Neuron (in vitro differentiated cells): ENCODE measurements at regions not wholly inside any gene's neighbourhood (a gene's known extent, or its start where the extent isn't known, plus 50 kb on each side); places are given as distances from the start of the nearest gene placed in this dataset.

Experiments
- H2AFZ ChIP-seq: one replicate; pipeline ENCODE4 v1.6.1; 2013; ENCODE audit warnings: low read depth, mild to moderate bottlenecking, inconsistent platforms, low read length, moderate library complexity
- H3K27me3 ChIP-seq: one replicate; pipeline ENCODE4 v1.6.1; 2013; ENCODE audit warnings: low read length; ENCODE audit not compliant: insufficient read depth
- H3K36me3 ChIP-seq: one replicate; pipeline ENCODE4 v1.6.1; 2013; ENCODE audit warnings: low read length; ENCODE audit not compliant: insufficient read depth
- H3K4me1 ChIP-seq: one replicate; pipeline ENCODE4 v1.6.1; 2013; ENCODE audit warnings: low read length; ENCODE audit not compliant: insufficient read depth
- H3K4me3 ChIP-seq: 2 replicates; pipeline ENCODE4 v1.5.1; 2013; ENCODE audit warnings: mild to moderate bottlenecking, low read length, moderate library complexity
- H3K9me3 ChIP-seq: one replicate; pipeline ENCODE4 v1.6.1; 2013; ENCODE audit warnings: low read length

DNA sequence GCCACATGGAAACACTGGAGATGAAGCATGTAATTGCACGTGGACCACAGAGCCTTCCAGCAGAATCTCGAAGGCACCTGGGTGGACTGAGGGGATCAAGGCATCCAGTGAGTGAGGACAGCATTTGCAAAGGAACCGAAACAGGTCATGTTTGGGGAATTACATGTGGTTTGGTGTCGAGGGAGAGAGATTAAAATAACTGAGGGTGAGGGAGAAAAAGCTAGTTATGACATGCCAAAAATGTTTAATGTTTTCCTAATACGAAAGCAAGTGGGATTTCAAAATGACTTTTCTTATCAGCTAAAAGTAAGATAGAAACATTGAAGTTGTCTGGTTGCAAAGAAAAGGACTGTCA is 157.1 kb downstream of the BLID start:
- H3K4me1 ChIP-seq, result peaks cover 8% of the 10 kb centered on the region
- no peak overlapping the region for H3K4me3 ChIP-seq
- no peaks in the 10 kb centered on the region for H3K9me3 ChIP-seq
- no peaks in the 10 kb centered on the region for H3K27me3 ChIP-seq
- no peaks in the 10 kb centered on the region for H3K36me3 ChIP-seq
- H2AFZ ChIP-seq, result no peak overlapping the region

DNA sequence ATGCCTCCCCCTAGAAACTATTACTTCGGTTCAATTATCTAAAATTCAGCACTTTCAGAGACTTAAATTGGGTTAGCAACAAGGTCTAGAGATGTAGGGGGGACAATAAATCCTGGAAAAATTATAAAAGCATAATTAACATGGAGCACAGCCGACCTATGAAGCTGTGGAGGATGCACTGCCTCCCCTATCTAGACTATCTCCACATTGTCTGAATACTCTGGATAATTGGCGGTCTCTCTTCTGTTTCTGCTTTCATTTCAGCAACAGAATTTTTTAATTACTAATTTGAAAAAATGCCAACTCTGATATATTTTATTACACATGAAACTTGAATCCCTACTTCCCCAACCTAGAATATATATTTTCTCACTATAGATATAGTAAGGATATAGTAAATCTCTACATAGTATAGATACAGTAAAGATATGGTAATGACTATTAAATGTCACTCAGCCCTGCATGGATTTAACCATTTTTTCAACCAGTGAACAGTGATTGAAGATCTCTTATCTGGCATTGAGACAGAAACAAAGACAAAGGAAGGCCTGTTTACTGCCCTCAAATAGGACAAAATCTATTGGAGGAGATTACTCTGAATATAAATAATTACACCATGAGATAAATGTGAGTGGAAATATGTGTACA is 157.6 kb downstream of the BLID start:
- H2AFZ ChIP-seq, result no peak overlapping the region
- H3K9me3 ChIP-seq, result no peaks in the 10 kb centered on the region
- H3K36me3 ChIP-seq, result no peaks in the 10 kb centered on the region
- H3K4me3 ChIP-seq, result no peak overlapping the region
- no peaks in the 10 kb centered on the region for H3K27me3 ChIP-seq
- H3K4me1 ChIP-seq, result peaks cover 8% of the 10 kb centered on the region

DNA sequence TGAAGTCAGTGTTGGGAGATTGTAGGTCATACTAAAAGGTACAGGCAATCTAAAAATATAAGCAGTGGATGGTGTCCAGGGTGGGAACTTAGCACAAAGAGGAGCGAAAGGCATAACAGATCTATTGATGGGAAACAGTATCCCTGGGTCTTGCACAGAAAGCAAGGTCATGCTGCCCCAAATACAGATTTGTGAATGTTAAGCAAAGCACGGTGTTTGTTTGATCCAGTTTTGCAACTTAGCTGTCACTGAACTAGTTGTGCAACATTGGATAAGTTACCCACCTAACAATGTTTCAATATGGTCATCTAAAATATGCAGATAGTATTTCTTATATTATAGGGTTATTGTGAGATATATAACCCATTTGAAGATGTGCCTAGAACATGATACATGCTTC is 162.9 kb downstream of the BLID start:
- H2AFZ ChIP-seq, result no peak overlapping the region
- no peaks in the 10 kb centered on the region for H3K4me1 ChIP-seq
- H3K4me3 ChIP-seq, result no peak overlapping the region
- H3K36me3 ChIP-seq, result no peaks in the 10 kb centered on the region
- H3K27me3 ChIP-seq, result no peaks in the 10 kb centered on the region
- H3K9me3 ChIP-seq, result no peaks in the 10 kb centered on the region

DNA sequence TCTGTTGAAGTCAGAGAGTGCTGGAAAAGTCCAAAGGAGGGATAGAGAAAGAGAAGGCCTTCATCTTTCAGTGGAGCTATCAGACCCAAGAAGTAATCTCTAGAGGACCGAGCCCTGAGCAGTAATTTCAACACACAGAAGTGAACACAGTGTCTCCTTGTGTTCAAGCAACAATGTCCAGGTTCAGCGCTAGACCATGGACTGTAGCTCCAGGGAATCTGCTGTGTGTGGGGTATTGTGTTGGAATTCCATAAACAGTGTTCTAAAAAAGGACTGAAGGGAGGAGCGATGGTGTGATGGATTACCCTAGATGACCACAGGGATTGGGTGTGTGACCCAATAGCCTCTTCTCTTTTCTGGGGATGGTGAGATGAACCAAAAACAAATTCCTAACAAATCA is 165.9 kb downstream of the BLID start:
- no peak overlapping the region for H3K4me3 ChIP-seq
- H3K9me3 ChIP-seq, result no peaks in the 10 kb centered on the region
- no peaks in the 10 kb centered on the region for H3K27me3 ChIP-seq
- H3K36me3 ChIP-seq, result no peaks in the 10 kb centered on the region
- no peak overlapping the region for H2AFZ ChIP-seq
- H3K4me1 ChIP-seq, result no peaks in the 10 kb centered on the region

DNA sequence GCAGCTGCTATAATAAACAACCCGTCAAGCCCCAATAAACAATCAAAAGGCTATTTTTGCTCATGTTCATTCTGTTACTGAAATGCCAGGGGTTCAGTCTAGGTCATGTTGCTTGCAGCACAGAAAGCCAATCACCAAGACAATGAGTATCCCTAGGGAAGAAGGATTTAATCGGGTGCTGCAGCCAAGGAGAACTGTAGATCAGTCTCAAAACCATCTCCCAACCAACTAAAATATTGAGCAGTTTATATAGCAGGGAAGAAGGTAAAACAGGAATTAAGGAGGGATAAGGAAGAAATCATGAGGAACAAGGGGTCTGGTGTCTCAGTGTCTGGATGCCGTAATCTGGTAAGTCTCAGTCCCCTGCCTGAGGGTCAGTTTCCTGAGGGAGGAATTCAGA is 169.5 kb downstream of the BLID start:
- Histone ChIP-seq H3K36me3 (no peaks in the 10 kb centered on the region), H3K4me3 (no peak overlapping the region), H3K27me3 (no peaks in the 10 kb centered on the region), H3K9me3 (no peaks in the 10 kb centered on the region), H2AFZ (no peak overlapping the region), H3K4me1 (no peaks in the 10 kb centered on the region)

DNA sequence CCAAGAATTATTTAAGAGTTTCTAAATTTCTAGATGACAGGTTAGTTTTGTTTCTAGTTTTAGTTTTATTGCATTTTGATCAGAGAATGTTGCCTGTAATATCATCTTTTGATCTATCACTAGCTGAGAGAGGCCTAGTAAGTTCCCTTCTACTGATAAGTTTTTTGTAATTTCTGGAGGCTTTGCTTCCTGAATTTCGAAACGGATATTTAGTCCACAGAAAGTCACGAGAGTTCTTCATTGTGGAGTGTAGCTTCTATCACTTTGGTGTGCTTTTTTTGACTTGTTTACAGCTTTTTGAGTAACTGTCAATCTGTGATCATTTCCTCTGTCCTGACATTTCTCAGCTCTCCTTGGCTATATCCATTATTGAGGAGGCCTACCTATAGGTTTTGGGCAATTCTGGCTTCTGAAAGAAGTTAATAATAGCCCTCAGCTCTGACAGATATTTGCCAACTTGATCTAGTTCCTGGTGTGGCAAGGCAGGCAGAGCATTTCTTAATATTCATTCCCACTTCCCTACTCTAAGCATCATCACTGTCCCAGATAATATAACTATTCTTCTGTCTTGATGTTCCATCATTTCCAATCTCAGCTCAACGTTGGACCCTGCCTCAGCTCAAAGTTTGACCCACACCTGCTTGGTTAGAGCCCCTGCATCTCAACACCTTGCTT is 171.3 kb downstream of the BLID start:
- H3K36me3 ChIP-seq, result no peaks in the 10 kb centered on the region
- no peaks in the 10 kb centered on the region for H3K27me3 ChIP-seq
- no peak overlapping the region for H3K4me3 ChIP-seq
- no peaks in the 10 kb centered on the region for H3K9me3 ChIP-seq
- no peak overlapping the region for H2AFZ ChIP-seq
- H3K4me1 ChIP-seq, result no peaks in the 10 kb centered on the region

DNA sequence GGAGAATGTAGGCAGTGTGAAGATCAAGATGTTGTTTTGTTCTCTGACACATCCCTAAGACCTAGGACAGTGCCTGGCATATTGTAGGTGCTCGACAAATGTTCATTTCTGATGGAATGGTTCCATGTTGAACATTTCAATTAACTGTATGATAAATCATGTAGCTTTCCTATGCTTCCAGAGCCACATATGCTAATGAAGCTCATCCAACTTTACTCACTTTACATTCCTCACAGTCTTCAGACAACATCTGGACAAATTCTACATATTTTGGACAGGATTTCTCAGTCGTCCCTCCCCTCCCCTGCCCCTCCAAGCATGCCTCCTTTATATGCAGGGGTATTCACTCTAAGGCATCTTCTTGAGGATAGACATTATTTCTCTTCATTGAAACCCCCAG is 177.9 kb downstream of the BLID start:
- Histone ChIP-seq H2AFZ (no peak overlapping the region), H3K27me3 (no peaks in the 10 kb centered on the region), H3K9me3 (no peaks in the 10 kb centered on the region), H3K4me3 (no peak overlapping the region), H3K36me3 (no peaks in the 10 kb centered on the region), H3K4me1 (no peaks in the 10 kb centered on the region)

DNA sequence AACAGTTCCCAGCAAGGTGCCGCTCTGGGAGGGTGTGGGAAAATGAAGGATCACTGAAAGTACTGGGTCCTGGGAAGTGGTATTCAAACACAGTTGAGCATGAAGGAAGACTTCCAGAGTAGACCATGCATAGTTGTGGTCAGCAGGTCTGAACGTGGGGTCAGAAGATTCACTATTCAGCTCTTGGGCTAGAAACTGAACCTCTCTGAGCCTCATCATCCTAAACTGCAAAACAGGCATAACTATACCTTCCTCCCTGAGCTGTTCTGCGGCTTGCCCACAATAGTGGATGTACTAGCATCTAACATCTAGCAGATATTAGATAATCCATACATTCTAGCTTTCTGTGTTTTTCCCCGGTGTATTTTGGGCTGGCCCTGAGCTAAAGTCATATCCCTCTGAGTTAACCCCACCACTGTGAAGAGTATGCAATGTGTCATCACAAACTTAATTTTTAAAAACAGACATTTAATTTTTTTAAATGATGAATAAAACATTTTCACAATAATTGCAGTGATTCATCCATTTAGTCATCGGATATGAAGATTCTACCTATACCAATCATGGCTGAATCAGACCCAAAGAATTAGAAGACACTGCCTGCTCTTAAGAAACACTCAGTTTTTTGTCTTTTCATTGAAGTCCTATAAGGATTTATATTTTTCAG is 179.1 kb downstream of the BLID start:
- Histone ChIP-seq H3K9me3 (no peaks in the 10 kb centered on the region), H2AFZ (no peak overlapping the region), H3K4me1 (peaks cover 4% of the 10 kb centered on the region), H3K4me3 (no peak overlapping the region), H3K27me3 (no peaks in the 10 kb centered on the region), H3K36me3 (no peaks in the 10 kb centered on the region)

DNA sequence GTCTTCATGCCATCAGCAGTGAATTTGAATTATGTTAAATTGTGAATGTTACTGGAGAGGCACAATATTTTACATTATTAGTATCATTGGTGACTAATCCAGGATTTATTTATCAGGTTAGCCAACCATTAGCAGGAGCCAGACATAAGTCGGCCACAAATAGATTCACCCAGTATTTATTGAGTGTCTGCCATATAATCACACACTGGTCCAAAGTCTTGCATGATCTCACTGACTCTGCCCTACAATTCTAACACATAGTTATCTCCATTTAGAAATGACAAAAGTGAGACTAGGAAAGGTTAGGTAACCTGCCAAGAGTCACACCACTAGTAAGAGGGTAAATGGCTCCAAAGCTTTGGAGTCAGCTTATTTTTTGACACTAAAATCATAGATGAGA is 179.6 kb downstream of the BLID start:
- no peak overlapping the region for H3K4me3 ChIP-seq
- H3K9me3 ChIP-seq, result no peaks in the 10 kb centered on the region
- H3K36me3 ChIP-seq, result no peaks in the 10 kb centered on the region
- H2AFZ ChIP-seq, result no peak overlapping the region
- peaks cover 9% of the 10 kb centered on the region for H3K4me1 ChIP-seq
- no peaks in the 10 kb centered on the region for H3K27me3 ChIP-seq

DNA sequence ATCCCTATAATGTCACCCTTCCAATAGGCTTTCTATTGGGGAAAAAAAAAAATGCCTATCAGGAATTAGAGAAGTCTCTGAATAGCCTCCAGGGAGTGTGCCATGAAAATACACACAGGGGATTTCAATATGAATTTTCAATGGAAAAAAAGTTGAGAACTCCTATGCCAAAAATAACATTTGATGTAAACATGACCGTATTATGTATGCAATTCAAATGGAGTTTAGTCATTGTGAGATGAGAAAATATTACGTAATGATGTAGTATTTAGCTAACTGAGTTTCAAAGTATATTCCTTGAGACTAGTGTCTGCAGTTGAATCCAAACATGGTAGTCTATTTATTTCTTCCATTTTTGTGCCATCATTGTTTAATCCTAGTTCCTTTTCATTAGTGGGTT is 182.3 kb downstream of the BLID start:
- H2AFZ ChIP-seq, result no peak overlapping the region
- no peaks in the 10 kb centered on the region for H3K27me3 ChIP-seq
- H3K4me1 ChIP-seq, result peaks cover 28% of the 10 kb centered on the region

DNA sequence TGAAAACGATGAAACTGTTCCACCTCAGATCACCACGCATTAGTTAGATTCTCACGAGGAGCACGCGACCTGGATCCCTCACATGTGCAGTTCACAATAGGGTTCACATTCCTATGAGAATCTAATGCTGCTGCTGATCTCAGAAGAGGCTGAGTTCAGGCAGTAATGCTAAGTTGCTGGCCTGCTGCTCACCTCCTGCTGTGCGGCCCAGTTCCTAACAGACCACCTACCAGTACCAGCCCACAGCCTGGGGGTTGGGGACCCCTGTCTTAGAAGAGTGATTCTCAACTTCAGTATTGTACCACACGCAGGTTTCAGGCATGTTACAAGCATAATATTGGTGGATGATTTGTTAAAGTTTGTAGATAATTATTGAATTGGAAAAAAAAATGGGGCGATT is 182.7 kb downstream of the BLID start:
- Histone ChIP-seq H3K36me3 (no peaks in the 10 kb centered on the region), H2AFZ (no peak overlapping the region), H3K4me3 (no peak overlapping the region), H3K9me3 (no peaks in the 10 kb centered on the region), H3K27me3 (no peaks in the 10 kb centered on the region), H3K4me1 (peaks cover 32% of the 10 kb centered on the region)

More for the DNA sequence above, 182.3 kb downstream of the BLID start:
- Histone ChIP-seq H3K36me3 (no peaks in the 10 kb centered on the region), H3K4me3 (no peak overlapping the region), H3K9me3 (no peaks in the 10 kb centered on the region)

DNA sequence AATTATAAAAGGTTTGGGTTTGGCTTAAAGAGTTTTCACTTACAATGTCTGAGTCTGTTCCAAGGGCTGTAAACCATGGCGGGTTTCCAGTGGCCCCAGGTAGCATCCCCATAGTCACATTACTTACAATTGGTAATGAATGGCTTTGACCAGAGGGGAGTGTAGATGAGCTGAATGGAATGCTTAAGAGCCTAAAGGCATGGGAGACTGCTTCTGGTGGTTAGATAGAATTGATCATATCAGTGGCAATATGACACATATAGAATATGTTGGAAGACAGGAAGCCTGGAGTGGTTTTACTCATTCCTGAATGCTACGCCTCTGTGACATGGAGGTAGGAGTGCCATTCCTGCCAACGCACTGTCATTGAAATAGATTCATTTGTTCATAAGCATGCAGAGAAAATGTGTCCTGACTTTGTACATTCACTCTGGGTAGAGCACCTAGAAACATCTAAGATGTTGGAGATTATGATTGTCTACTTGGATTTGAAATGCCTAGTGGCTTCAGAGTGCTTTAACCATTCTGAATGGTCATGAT is 183.3 kb downstream of the BLID start:
- H2AFZ ChIP-seq, result no peak overlapping the region
- H3K36me3 ChIP-seq, result no peaks in the 10 kb centered on the region
- H3K27me3 ChIP-seq, result no peaks in the 10 kb centered on the region
- peaks cover 38% of the 10 kb centered on the region for H3K4me1 ChIP-seq
- H3K4me3 ChIP-seq, result no peak overlapping the region
- H3K9me3 ChIP-seq, result no peaks in the 10 kb centered on the region

DNA sequence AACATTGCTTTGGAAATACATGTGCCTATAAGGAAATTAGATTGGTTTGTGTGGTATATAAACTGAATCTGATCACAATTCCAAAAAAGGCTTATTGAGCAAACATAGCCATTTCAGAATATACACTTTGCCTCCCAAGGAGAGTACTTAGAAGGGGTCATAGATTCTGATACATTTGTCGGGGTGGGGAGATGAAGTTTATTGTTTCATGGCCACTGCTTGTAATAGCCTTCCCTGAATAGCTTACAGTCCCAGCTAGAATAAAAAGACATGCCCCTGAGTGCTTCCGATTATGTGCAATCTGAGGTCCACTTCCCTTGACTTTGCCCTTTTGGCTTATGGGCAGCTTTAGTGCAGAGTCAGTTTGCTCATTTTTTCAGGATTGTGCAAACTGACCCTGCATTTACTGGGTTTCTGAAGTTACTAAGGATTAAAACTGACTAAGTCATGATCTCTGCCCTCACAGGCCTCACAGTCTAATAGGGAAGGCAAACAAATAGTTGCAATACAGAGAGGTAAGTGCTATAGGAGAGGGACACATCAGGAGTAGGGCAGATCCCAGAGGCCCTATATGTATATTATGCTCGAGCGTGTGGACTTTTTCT is 184.2 kb downstream of the BLID start:
- H3K4me3 ChIP-seq, result no peak overlapping the region
- H3K4me1 ChIP-seq, result peaks cover 38% of the 10 kb centered on the region
- no peaks in the 10 kb centered on the region for H3K36me3 ChIP-seq

More for the DNA sequence above, 184.2 kb downstream of the BLID start:
- Histone ChIP-seq H2AFZ (no peak overlapping the region), H3K27me3 (no peaks in the 10 kb centered on the region), H3K9me3 (no peaks in the 10 kb centered on the region)
